ENCODE measurements at regions not wholly inside any gene's neighbourhood (a gene's known extent, or its start where the extent isn't known, plus 50 kb on each side); places are given as distances from the start of the nearest gene placed in this dataset.

DNA sequence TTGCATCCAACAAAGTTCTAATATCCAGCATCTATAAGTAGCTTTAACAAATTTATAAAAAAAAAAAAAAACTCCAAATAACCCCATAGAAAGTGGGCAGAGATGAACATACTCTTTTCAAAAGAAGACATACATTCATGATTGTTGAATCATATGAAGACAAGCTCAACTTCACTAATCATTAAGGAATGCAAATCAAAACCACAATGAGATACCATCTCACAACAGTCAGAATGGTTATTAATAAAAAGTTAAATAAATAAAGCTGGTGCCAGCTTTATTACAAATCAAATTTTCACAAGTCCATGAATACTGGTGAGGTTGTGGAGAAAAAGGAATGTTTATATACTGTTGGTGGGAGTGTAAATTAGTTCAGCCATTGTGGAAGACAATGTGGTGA, 592.0 kb downstream of the IQCM start:
- H3K9me3 ChIP-seq (ENCODE audit: control insufficient read depth, insufficient read depth, low read depth, low read length) = no peaks in the 10 kb centered on the region
- H3K27ac ChIP-seq (ENCODE audit: extremely low read depth, low read depth, low read length) = no peak overlapping the region
- no peaks in the 10 kb centered on the region for H3K4me1 ChIP-seq (ENCODE audit: control insufficient read depth, insufficient read depth, low read length)
- no peaks in the 10 kb centered on the region for H3K36me3 ChIP-seq (ENCODE audit: control insufficient read depth in 2 of 2, insufficient read depth in 1 of 2, low read length in 2 of 2)
- ChIA-PET CTCF (interaction anchor here (0.7 kb wide), 1 partner anchor 608 kb away, joined by 3 read pairs; no protein-coding TSS in a partner anchor), POLR2A (no interaction called here)
- TF ChIP-seq SCRT2 (tag by site-specific recombination; IDR thresholded peaks at IDR 0.05) (no peak), EGR2 (tag by site-specific recombination; IDR thresholded peaks at IDR 0.05; ENCODE audit: low read depth) (no peak), ZNF560 (tag by site-specific recombination; IDR thresholded peaks at IDR 0.05; ENCODE audit: borderline replicate concordance) (no peak), WT1 (tag by site-specific recombination; IDR thresholded peaks at IDR 0.05) (no peak), ZNF626 (tag by site-specific recombination; IDR thresholded peaks at IDR 0.05) (no peak), ZNF223 (tag by site-specific recombination; IDR thresholded peaks at IDR 0.05) (no peak), ZFP37 (tag by site-specific recombination; IDR thresholded peaks at IDR 0.05) (no peak), ZNF792 (tag by site-specific recombination; IDR thresholded peaks at IDR 0.05) (no peak), KLF7 (tag by site-specific recombination; IDR thresholded peaks at IDR 0.05; ENCODE audit: borderline replicate concordance) (no peak), ZNF76 (tag by site-specific recombination; IDR thresholded peaks at IDR 0.05; ENCODE audit: borderline replicate concordance, low read depth) (no peak), ZNF623 (tag by site-specific recombination; IDR thresholded peaks at IDR 0.05) (no peak), ZNF324 (tag by site-specific recombination; IDR thresholded peaks at IDR 0.05) (no peak)
- TF ChIP-seq, protein P1, sequence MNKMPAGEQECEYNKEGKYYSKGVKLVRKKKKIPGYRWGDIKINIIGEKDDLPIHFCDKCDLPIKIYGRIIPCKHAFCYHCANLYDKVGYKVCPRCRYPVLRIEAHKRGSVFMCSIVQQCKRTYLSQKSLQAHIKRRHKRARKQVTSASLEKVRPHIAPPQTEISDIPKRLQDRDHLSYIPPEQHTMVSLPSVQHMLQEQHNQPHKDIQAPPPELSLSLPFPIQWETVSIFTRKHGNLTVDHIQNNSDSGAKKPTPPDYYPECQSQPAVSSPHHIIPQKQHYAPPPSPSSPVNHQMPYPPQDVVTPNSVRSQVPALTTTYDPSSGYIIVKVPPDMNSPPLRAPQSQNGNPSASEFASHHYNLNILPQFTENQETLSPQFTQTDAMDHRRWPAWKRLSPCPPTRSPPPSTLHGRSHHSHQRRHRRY (tag by site-specific recombination; IDR thresholded peaks at IDR 0.05) = no peak
- TF ChIP-seq, protein P2, sequence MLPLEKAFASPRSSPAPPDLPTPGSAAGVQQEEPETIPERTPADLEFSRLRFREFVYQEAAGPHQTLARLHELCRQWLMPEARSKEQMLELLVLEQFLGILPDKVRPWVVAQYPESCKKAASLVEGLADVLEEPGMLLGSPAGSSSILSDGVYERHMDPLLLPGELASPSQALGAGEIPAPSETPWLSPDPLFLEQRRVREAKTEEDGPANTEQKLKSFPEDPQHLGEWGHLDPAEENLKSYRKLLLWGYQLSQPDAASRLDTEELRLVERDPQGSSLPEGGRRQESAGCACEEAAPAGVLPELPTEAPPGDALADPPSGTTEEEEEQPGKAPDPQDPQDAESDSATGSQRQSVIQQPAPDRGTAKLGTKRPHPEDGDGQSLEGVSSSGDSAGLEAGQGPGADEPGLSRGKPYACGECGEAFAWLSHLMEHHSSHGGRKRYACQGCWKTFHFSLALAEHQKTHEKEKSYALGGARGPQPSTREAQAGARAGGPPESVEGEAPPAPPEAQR (tag by site-specific recombination; IDR thresholded peaks at IDR 0.05) = no peak
- TF ChIP-seq, protein P3, sequence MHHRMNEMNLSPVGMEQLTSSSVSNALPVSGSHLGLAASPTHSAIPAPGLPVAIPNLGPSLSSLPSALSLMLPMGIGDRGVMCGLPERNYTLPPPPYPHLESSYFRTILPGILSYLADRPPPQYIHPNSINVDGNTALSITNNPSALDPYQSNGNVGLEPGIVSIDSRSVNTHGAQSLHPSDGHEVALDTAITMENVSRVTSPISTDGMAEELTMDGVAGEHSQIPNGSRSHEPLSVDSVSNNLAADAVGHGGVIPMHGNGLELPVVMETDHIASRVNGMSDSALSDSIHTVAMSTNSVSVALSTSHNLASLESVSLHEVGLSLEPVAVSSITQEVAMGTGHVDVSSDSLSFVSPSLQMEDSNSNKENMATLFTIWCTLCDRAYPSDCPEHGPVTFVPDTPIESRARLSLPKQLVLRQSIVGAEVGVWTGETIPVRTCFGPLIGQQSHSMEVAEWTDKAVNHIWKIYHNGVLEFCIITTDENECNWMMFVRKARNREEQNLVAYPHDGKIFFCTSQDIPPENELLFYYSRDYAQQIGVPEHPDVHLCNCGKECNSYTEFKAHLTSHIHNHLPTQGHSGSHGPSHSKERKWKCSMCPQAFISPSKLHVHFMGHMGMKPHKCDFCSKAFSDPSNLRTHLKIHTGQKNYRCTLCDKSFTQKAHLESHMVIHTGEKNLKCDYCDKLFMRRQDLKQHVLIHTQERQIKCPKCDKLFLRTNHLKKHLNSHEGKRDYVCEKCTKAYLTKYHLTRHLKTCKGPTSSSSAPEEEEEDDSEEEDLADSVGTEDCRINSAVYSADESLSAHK (tag by site-specific recombination; IDR thresholded peaks at IDR 0.05) = no peak
- TF ChIP-seq, protein P4, sequence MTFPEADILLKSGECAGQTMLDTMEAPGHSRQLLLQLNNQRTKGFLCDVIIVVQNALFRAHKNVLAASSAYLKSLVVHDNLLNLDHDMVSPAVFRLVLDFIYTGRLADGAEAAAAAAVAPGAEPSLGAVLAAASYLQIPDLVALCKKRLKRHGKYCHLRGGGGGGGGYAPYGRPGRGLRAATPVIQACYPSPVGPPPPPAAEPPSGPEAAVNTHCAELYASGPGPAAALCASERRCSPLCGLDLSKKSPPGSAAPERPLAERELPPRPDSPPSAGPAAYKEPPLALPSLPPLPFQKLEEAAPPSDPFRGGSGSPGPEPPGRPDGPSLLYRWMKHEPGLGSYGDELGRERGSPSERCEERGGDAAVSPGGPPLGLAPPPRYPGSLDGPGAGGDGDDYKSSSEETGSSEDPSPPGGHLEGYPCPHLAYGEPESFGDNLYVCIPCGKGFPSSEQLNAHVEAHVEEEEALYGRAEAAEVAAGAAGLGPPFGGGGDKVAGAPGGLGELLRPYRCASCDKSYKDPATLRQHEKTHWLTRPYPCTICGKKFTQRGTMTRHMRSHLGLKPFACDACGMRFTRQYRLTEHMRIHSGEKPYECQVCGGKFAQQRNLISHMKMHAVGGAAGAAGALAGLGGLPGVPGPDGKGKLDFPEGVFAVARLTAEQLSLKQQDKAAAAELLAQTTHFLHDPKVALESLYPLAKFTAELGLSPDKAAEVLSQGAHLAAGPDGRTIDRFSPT (tag by site-specific recombination; IDR thresholded peaks at IDR 0.05) = no peak
- TF ChIP-seq, protein P5, sequence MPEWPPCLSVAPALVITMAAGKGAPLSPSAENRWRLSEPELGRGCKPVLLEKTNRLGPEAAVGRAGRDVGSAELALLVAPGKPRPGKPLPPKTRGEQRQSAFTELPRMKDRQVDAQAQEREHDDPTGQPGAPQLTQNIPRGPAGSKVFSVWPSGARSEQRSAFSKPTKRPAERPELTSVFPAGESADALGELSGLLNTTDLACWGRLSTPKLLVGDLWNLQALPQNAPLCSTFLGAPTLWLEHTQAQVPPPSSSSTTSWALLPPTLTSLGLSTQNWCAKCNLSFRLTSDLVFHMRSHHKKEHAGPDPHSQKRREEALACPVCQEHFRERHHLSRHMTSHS (tag by site-specific recombination; IDR thresholded peaks at IDR 0.05) = no peak
- TF ChIP-seq, protein P6, sequence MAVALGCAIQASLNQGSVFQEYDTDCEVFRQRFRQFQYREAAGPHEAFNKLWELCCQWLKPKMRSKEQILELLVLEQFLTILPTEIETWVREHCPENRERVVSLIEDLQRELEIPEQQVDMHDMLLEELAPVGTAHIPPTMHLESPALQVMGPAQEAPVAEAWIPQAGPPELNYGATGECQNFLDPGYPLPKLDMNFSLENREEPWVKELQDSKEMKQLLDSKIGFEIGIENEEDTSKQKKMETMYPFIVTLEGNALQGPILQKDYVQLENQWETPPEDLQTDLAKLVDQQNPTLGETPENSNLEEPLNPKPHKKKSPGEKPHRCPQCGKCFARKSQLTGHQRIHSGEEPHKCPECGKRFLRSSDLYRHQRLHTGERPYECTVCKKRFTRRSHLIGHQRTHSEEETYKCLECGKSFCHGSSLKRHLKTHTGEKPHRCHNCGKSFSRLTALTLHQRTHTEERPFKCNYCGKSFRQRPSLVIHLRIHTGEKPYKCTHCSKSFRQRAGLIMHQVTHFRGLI (tag by site-specific recombination; IDR thresholded peaks at IDR 0.05) = no peak
- H3K4me3 ChIP-seq (ENCODE audit: low read depth, low read length) = no peak overlapping the region
